Activated T-cell treated with anti-CD3 and anti-CD28 coated beads, Interleukin-2, amount 50 U/mL, for 48 hours (primary cell): ENCODE measurements at regions not wholly inside any gene's neighbourhood (a gene's known extent, or its start where the extent isn't known, plus 50 kb on each side); places are given as distances from the start of the nearest gene placed in this dataset.
A peak's percentile ranks its signal among the peaks of the same experiment; 100 is the strongest.

Experiments used
- DNase-seq, 2 experiments: peaks; one replicate each; pipeline ENCODE4 v3.0.0-alpha.2; 2020

GRCh38 chr13:78325585-78325984, 277.8 kb downstream of the POU4F1 start:
- DNase-seq = no peak

GRCh38 chr13:78323848-78324247, 279.5 kb downstream of the POU4F1 start:
- no peak for DNase-seq

GRCh38 chr13:78323040-78323439, 280.3 kb downstream of the POU4F1 start:
- no peak for DNase-seq

GRCh38 chr13:78319101-78319627, 284.2 kb downstream of the POU4F1 start:
- no peak for DNase-seq

- DNase-seq = no peak
Observed at GRCh38 chr13:78317030-78317429, 286.3 kb downstream of the POU4F1 start.

GRCh38 chr13:78309497-78310180, 293.7 kb downstream of the POU4F1 start:
- DNase-seq = no peak

GRCh38 chr13:78306519-78307206, 296.7 kb downstream of the POU4F1 start:
- DNase-seq = no peak

- no peak for DNase-seq
Observed at GRCh38 chr13:78305171-78305570, 298.2 kb downstream of the POU4F1 start.

- no peak for DNase-seq
Observed at GRCh38 chr13:78299832-78300623, 303.3 kb downstream of the POU4F1 start.

- DNase-seq = no peak
Observed at GRCh38 chr13:78298657-78299056, 304.7 kb downstream of the POU4F1 start.

- no peak for DNase-seq
Observed at GRCh38 chr13:78286748-78287147, 316.6 kb downstream of the POU4F1 start.

- no peak for DNase-seq
Observed at GRCh38 chr13:78265098-78265497, 338.3 kb downstream of the POU4F1 start.

- DNase-seq = no peak
Observed at GRCh38 chr13:78258304-78258703, 339.7 kb upstream of the EDNRB start.

GRCh38 chr13:78256484-78256883, 337.9 kb upstream of the EDNRB start:
- DNase-seq = no peak

GRCh38 chr13:78254113-78254512, 335.5 kb upstream of the EDNRB start:
- no peak for DNase-seq

- no peak for DNase-seq
Observed at GRCh38 chr13:78247362-78247761, 328.7 kb upstream of the EDNRB start.

- peak; percentile 29 to 35 for DNase-seq
Observed at GRCh38 chr13:78241278-78241919, 322.8 kb upstream of the EDNRB start.

- no peak for DNase-seq
Observed at GRCh38 chr13:78239714-78240113, 321.1 kb upstream of the EDNRB start.

GRCh38 chr13:78238911-78239310, 320.3 kb upstream of the EDNRB start:
- no peak for DNase-seq

- DNase-seq = no peak
Observed at GRCh38 chr13:78228940-78229339, 310.3 kb upstream of the EDNRB start.

- DNase-seq = no peak
Observed at GRCh38 chr13:78228211-78228610, 309.6 kb upstream of the EDNRB start.

GRCh38 chr13:78227709-78228108, 309.1 kb upstream of the EDNRB start:
- DNase-seq = no peak
